Endothelial cell of umbilical vein (primary cell): ENCODE measurements at regions not wholly inside any gene's neighbourhood (a gene's known extent, or its start where the extent isn't known, plus 50 kb on each side); places are given as distances from the start of the nearest gene placed in this dataset.

Experiments used
- BruUV-seq: library from RNA; stranded (reverse); fragments of 400-500 nt; replicated peaks from 2 replicates; lab custom pipeline; 2021; lab: Mats Ljungman, UMichigan
- CTCF ChIA-PET: fragments of 300-600, 350-600 bp; sonication (Branson Sonifier 250); formaldehyde crosslinking; loops from one replicate; lab custom pipeline; 2021; ENCODE audit warnings: antibody characterized with exemption, inconsistent platforms; lab: Charles Lee
- POLR2A ChIA-PET: fragments of 300-600, 350-600 bp; sonication (Branson Sonifier 250); formaldehyde crosslinking; loops from one replicate; lab custom pipeline; 2021; ENCODE audit warnings: antibody characterized with exemption, inconsistent platforms; lab: Charles Lee
- DNase-seq: peaks from one replicate; pipeline ENCODE4 v3.0.0-alpha.2; 2011; ENCODE audit warnings: low read depth, low spot score
- FAIRE-seq: peaks from 2 replicates; lab custom pipeline; 2011; peaks lifted over from hg19 to GRCh38; lab: Jason Lieb, UNC
- H2AFZ ChIP-seq: 2 replicates; pipeline ENCODE4 v1.6.0; 2012; ENCODE audit warnings: low read depth, low read length, control low read depth, inconsistent platforms
- H3K27ac ChIP-seq: 2 replicates; pipeline ENCODE4 v1.5.1; 2011; ENCODE audit warnings: low read depth, mild to moderate bottlenecking, control low read depth, low read length, moderate library complexity; ENCODE audit not compliant: insufficient read depth
- H3K27me3 ChIP-seq, 2 experiments: 2 replicates each; pipeline versions ENCODE4 v1.6.0 to v1.6.1; 2011; ENCODE audit warnings: low read length in 2 of 2, mixed read lengths in 1 of 2; ENCODE audit not compliant: control insufficient read depth in 2 of 2, insufficient read depth in 2 of 2
- H3K36me3 ChIP-seq, 2 experiments: 2 replicates in 1 of 2; 3 replicates in 1 of 2; pipeline ENCODE4 v1.5.1; 2011; ENCODE audit warnings: low read length in 2 of 2, mild to moderate bottlenecking in 1 of 2, moderate library complexity in 1 of 2; ENCODE audit not compliant: control insufficient read depth in 2 of 2, insufficient read depth in 2 of 2; ENCODE audit errors: extremely low read depth in 1 of 2
- H3K4me1 ChIP-seq: 3 replicates; pipeline ENCODE4 v1.5.1; 2011; ENCODE audit warnings: mild to moderate bottlenecking, low read length; ENCODE audit not compliant: control insufficient read depth, insufficient read depth; ENCODE audit errors: extremely low read depth
- H3K4me2 ChIP-seq: 2 replicates; pipeline ENCODE4 v1.6.1; 2011; ENCODE audit warnings: low read length, control low read depth, mixed read lengths; ENCODE audit not compliant: insufficient read depth
- H3K4me3 ChIP-seq, 3 experiments: fragments of 200-600 bp in 1 of 3; sonication (generic), shearing (Covaris generic) in 1 of 3; replicated peaks in 1 of 3; 2 replicates each; pipeline ENCODE4 v1.5.1; 2011 to 2016; ENCODE audit warnings: control low read depth in 3 of 3, low read length in 3 of 3, mild to moderate bottlenecking in 2 of 3, inconsistent platforms in 1 of 3, low read depth in 1 of 3, moderate library complexity in 1 of 3; ENCODE audit not compliant: insufficient read depth in 1 of 3
- H3K79me2 ChIP-seq: 2 replicates; pipeline ENCODE4 v1.6.0; 2012; ENCODE audit warnings: low read length, inconsistent platforms; ENCODE audit not compliant: control insufficient read depth, insufficient read depth
- H3K9ac ChIP-seq: replicated peaks from 2 replicates; pipeline ENCODE3; 2011; ENCODE audit warnings: low read length, control low read depth; ENCODE audit not compliant: insufficient read depth; ENCODE audit errors: extremely low read depth
- H3K9me1 ChIP-seq: replicated peaks from 3 replicates; pipeline ENCODE4 v1.6.0; 2011; ENCODE audit warnings: mild to moderate bottlenecking, low read length; ENCODE audit not compliant: control insufficient read depth, insufficient read depth; ENCODE audit errors: extremely low read depth
- H3K9me3 ChIP-seq: replicated peaks from 2 replicates; pipeline ENCODE4 v1.5.1; 2012; ENCODE audit warnings: low read length, inconsistent platforms; ENCODE audit not compliant: control insufficient read depth, insufficient read depth
- H4K20me1 ChIP-seq: replicated peaks from 2 replicates; pipeline ENCODE3; 2011; ENCODE audit warnings: mild to moderate bottlenecking, low read length; ENCODE audit not compliant: control insufficient read depth, insufficient read depth; ENCODE audit errors: extremely low read depth
- EZH2 ChIP-seq: IDR thresholded peaks from 2 replicates; pipeline ENCODE4 v1.6.1; 2012; ENCODE audit warnings: borderline replicate concordance, low read depth, mild to moderate bottlenecking, moderate library complexity, low read length, inconsistent platforms; ENCODE audit not compliant: severe bottlenecking
- dilution Hi-C: fragments of 300-500 bp; cut with MboI; formaldehyde crosslinking; loops from one replicate; pipeline ENCODE4 v1.15.0; 2019; ENCODE audit warnings: low sequenced_read_pairs; ENCODE audit not compliant: extremely low pct_ligation_motif_present
- intact Hi-C: fragments of 100-400 bp; cut with micrococcal nuclease; formaldehyde crosslinking; loops from one replicate; pipeline ENCODE4 v1.10.0; 2022
- TF ChIP-seq, protein P1 (sequence below): IDR thresholded peaks from 2 replicates; pipeline ENCODE4 v1.6.1; 2011; ENCODE audit not compliant: insufficient read depth, insufficient read length

DNA sequence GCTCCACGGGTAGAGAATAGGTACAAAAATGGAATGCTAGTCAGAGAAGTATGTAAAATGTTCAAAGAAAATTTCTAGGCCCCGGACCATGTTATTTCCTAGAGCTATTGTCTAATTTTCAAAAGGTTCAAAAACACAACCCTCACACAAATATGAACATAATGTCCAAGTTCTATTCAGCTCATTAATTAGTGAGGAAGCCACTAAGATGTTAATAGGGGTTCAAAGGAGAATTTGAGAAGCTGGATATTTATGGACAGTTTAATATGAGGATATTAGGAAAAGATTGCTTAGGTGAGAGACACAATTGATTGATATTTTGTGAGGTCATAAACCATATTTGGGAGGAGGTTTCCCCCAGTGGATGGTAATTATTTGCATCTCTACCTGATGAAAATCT is 710.6 kb upstream of the ID2 start:
- no peak overlapping the region for H2AFZ ChIP-seq
- no peak overlapping the region for H3K27ac ChIP-seq
- FAIRE-seq (no peak), DNase-seq (no peak)
- no peaks in the 10 kb centered on the region for H3K27me3 ChIP-seq
- no peaks in the 10 kb centered on the region for H4K20me1 ChIP-seq
- TF ChIP-seq, protein P1, sequence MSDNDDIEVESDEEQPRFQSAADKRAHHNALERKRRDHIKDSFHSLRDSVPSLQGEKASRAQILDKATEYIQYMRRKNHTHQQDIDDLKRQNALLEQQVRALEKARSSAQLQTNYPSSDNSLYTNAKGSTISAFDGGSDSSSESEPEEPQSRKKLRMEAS = no peak
- no peak for TF ChIP-seq EZH2
- H3K9me1 ChIP-seq = no peaks in the 10 kb centered on the region
- CTCF ChIA-PET = no interaction called here
- no peak overlapping the region for H3K4me2 ChIP-seq
- H3K36me3 ChIP-seq = no peaks in the 10 kb centered on the region
- dilution Hi-C loops = no loop called here
- no peaks in the 10 kb centered on the region for H3K4me1 ChIP-seq
- H3K9ac ChIP-seq = no peak overlapping the region
- no peaks in the 10 kb centered on the region for H3K79me2 ChIP-seq
- H3K9me3 ChIP-seq = peaks cover 5% of the 10 kb centered on the region
- BruUV-seq = no TSS peak
- intact Hi-C loops = no loop called here
- POLR2A ChIA-PET = no interaction called here
- no peak overlapping the region for H3K4me3 ChIP-seq

DNA sequence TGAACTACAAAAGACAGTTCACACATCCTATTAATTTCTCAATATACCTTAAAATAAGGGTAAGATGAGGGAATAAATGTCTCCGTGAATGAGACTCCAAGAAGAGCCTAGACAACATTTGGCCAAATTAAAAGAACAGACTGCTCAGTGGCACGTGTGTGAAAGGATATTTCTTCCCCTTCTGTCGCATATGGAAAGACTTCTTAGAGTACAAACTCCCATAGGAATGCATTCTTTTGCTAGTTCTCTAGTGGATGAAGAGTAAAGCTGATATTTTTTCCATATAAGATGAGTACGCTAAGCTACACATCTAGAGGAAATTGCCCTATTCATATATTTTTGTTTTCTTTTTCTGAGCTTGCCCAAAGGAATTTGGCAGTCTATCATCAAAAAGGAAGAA is 710.0 kb upstream of the ID2 start:
- DNase-seq = no peak
- H3K36me3 ChIP-seq = no peaks in the 10 kb centered on the region
- H4K20me1 ChIP-seq = no peaks in the 10 kb centered on the region
- CTCF ChIA-PET = no interaction called here
- H3K9me1 ChIP-seq = no peaks in the 10 kb centered on the region
- no peak overlapping the region for H3K4me3 ChIP-seq
- no peak for FAIRE-seq
- H3K4me1 ChIP-seq = no peaks in the 10 kb centered on the region
- BruUV-seq = no TSS peak
- no peak overlapping the region for H3K4me2 ChIP-seq
- no peaks in the 10 kb centered on the region for H3K79me2 ChIP-seq
- TF ChIP-seq EZH2 = no peak
- no peaks in the 10 kb centered on the region for H3K27me3 ChIP-seq
- H3K9ac ChIP-seq = no peak overlapping the region
- intact Hi-C loops = no loop called here
- POLR2A ChIA-PET = no interaction called here
- peaks cover 5% of the 10 kb centered on the region for H3K9me3 ChIP-seq
- no peak overlapping the region for H2AFZ ChIP-seq
- dilution Hi-C loops = no loop called here
- H3K27ac ChIP-seq = no peak overlapping the region
